IMR-90 (cell line): ENCODE measurements at regions not wholly inside any gene's neighbourhood (a gene's known extent, or its start where the extent isn't known, plus 50 kb on each side); places are given as distances from the start of the nearest gene placed in this dataset.

Experiments
- ATAC-seq: fragments of 200-7000 bp; cut with Tn5 transposase; 2 replicates; pipeline ENCODE4 v1.9.1; 2020; ENCODE audit warnings: low read depth, mild to moderate bottlenecking, moderate library complexity
- BruUV-seq: library from RNA; stranded (reverse); fragments of 400-500 nt; replicated peaks from 2 replicates; lab custom pipeline; 2021; lab: Mats Ljungman, UMichigan
- CTCF ChIA-PET: fragments of 300-600 bp; formaldehyde crosslinking; extraction: SDS; loops from one replicate; lab custom pipeline; 2021; ENCODE audit warnings: antibody characterized with exemption; lab: Yijun Ruan, JAX
- POLR2A ChIA-PET: fragments of 300-600 bp; sonication (Branson Sonifier 250); formaldehyde crosslinking; loops from one replicate; lab custom pipeline; 2022; ENCODE audit warnings: antibody characterized with exemption; ENCODE audit not compliant: unreplicated experiment; lab: Charles Lee
- DNase-seq: peaks from one replicate; pipeline ENCODE4 v3.0.0; 2013
- H2AFZ ChIP-seq: replicated peaks from 2 replicates; pipeline ENCODE3; 2013; ENCODE audit warnings: low read length, mild to moderate bottlenecking; ENCODE audit not compliant: poor library complexity
- H2AK5ac ChIP-seq: 2 replicates; pipeline ENCODE4 v1.6.1; 2013; ENCODE audit warnings: low read depth, low read length, inconsistent platforms
- H2AK9ac ChIP-seq: replicated peaks from 2 replicates; pipeline ENCODE3; 2013; ENCODE audit warnings: mild to moderate bottlenecking, low read depth, low read length, moderate library complexity; ENCODE audit not compliant: poor library complexity
- H2BK120ac ChIP-seq: 2 replicates; pipeline ENCODE4 v1.6.1; 2013; ENCODE audit warnings: low read depth, low read length, inconsistent platforms
- H2BK15ac ChIP-seq: 3 replicates; pipeline ENCODE4 v1.6.1; 2013; ENCODE audit warnings: low read depth, low read length, inconsistent platforms
- H2BK20ac ChIP-seq: 2 replicates; pipeline ENCODE4 v1.6.1; 2013; ENCODE audit warnings: low read depth, mild to moderate bottlenecking, inconsistent platforms, low read length, moderate library complexity
- H2BK5ac ChIP-seq: 2 replicates; pipeline ENCODE4 v1.6.1; 2013; ENCODE audit warnings: mild to moderate bottlenecking, low read depth, low read length, inconsistent platforms; ENCODE audit not compliant: poor library complexity, severe bottlenecking
- H3K14ac ChIP-seq: replicated peaks from 2 replicates; pipeline ENCODE4 v1.6.1; 2013; ENCODE audit warnings: low read depth, low read length, inconsistent platforms
- H3K18ac ChIP-seq: 2 replicates; pipeline ENCODE4 v1.6.1; 2013; ENCODE audit warnings: low read depth, low read length, control low read depth
- H3K23ac ChIP-seq: 2 replicates; pipeline ENCODE4 v1.6.1; 2013; ENCODE audit warnings: low read depth, low read length, inconsistent platforms
- H3K27ac ChIP-seq: 2 replicates; pipeline ENCODE4 v1.5.1; 2013; ENCODE audit warnings: mild to moderate bottlenecking, control low read depth, low read length; ENCODE audit not compliant: insufficient read depth
- H3K27me3 ChIP-seq: 2 replicates; pipeline ENCODE4 v1.6.1; 2013; ENCODE audit warnings: low read length; ENCODE audit not compliant: control insufficient read depth, insufficient read depth
- H3K36me3 ChIP-seq: 2 replicates; pipeline ENCODE4 v1.6.1; 2013; ENCODE audit warnings: low read length, mixed read lengths; ENCODE audit not compliant: control insufficient read depth, insufficient read depth
- H3K4ac ChIP-seq: 2 replicates; pipeline ENCODE4 v1.6.1; 2013; ENCODE audit warnings: low read depth, low read length, inconsistent platforms
- H3K4me1 ChIP-seq: 2 replicates; pipeline ENCODE4 v1.6.1; 2013; ENCODE audit warnings: low read length, mixed read lengths; ENCODE audit not compliant: control insufficient read depth, insufficient read depth
- H3K4me2 ChIP-seq: 2 replicates; pipeline ENCODE4 v1.6.1; 2013; ENCODE audit warnings: low read depth, mild to moderate bottlenecking, control low read depth, low read length, moderate library complexity
- H3K4me3 ChIP-seq: 2 replicates; pipeline ENCODE4 v1.5.1; 2013; ENCODE audit warnings: low read depth, mild to moderate bottlenecking, control low read depth, low read length, moderate library complexity; ENCODE audit not compliant: insufficient read depth
- H3K56ac ChIP-seq: 2 replicates; pipeline ENCODE4 v1.6.1; 2013; ENCODE audit warnings: low read length, inconsistent platforms; ENCODE audit not compliant: insufficient read depth; ENCODE audit errors: extremely low read depth
- H3K79me1 ChIP-seq, 2 experiments: 2 replicates each; pipeline ENCODE4 v1.6.1; 2013; ENCODE audit warnings: low read length in 2 of 2, inconsistent platforms in 1 of 2, low read depth in 1 of 2
- H3K9ac ChIP-seq: 2 replicates; pipeline ENCODE4 v1.6.1; 2013; ENCODE audit warnings: low read depth, low read length, control low read depth
- H3K9me1 ChIP-seq: 2 replicates; pipeline ENCODE4 v1.6.1; 2013; ENCODE audit warnings: low read length, inconsistent platforms; ENCODE audit not compliant: insufficient read depth
- H3K9me3 ChIP-seq: 2 replicates; pipeline ENCODE4 v1.6.1; 2013; ENCODE audit warnings: low read length; ENCODE audit not compliant: control insufficient read depth, insufficient read depth
- H4K20me1 ChIP-seq: 2 replicates; pipeline ENCODE4 v1.6.1; 2013; ENCODE audit warnings: low read length, inconsistent platforms; ENCODE audit not compliant: insufficient read depth
- H4K5ac ChIP-seq: 2 replicates; pipeline ENCODE4 v1.6.1; 2013; ENCODE audit warnings: mild to moderate bottlenecking, low read depth, low read length, control low read depth
- H4K8ac ChIP-seq, 2 experiments: 2 replicates each; pipeline ENCODE4 v1.6.1; 2013; ENCODE audit warnings: low read depth in 2 of 2, low read length in 2 of 2, control low read depth in 1 of 2, inconsistent platforms in 1 of 2
- H4K91ac ChIP-seq: 2 replicates; pipeline ENCODE4 v1.6.1; 2013; ENCODE audit warnings: low read depth, low read length, inconsistent platforms; ENCODE audit not compliant: insufficient read depth
- BHLHE40 ChIP-seq: fragments of 150-350 bp; IDR thresholded peaks from 2 replicates; pipeline ENCODE4 v1.6.1; 2016; ENCODE audit warnings: mild to moderate bottlenecking, low read depth, low read length
- CEBPB ChIP-seq: IDR thresholded peaks from 2 replicates; pipeline ENCODE4 v1.6.1; 2012; ENCODE audit warnings: low read depth, low read length, improper control_type of control experiment
- FOS ChIP-seq: fragments of 150-350 bp; IDR thresholded peaks from 2 replicates; pipeline ENCODE4 v1.6.1; 2016; ENCODE audit warnings: low read depth, low read length
- MAZ ChIP-seq: IDR thresholded peaks from 2 replicates; pipeline ENCODE4 v1.6.1; 2012; ENCODE audit warnings: low read depth, mild to moderate bottlenecking, low read length, improper control_type of control experiment, moderate library complexity, borderline replicate concordance
- NFE2L2 ChIP-seq: fragments of 150-350 bp; IDR thresholded peaks from 2 replicates; pipeline ENCODE4 v1.6.1; 2016; ENCODE audit warnings: low read depth, mild to moderate bottlenecking, low read length
- SMC3 ChIP-seq: fragments of 150-350 bp; IDR thresholded peaks from 2 replicates; pipeline ENCODE4 v1.6.1; 2016; ENCODE audit warnings: low read depth, mild to moderate bottlenecking, antibody characterized with exemption, low read length, moderate library complexity
- WGBS, 2 experiments: methylation state at CpG; one replicate each; pipeline versions ENCODE4 v1.1.5 to v1.1.7; 2013; ENCODE audit warnings: missing lambda C conversion rate in 2 of 2; ENCODE audit not compliant: insufficient read length in 1 of 2; ENCODE audit errors: extremely low coverage in 2 of 2; 5-methylcytosine and 5-hydroxymethylcytosine counted together
- dilution Hi-C: fragments of 300-500 bp; cut with HindIII; formaldehyde crosslinking; loops from one replicate; pipeline ENCODE4 v1.14.3; 2018; ENCODE audit warnings: low sequenced_read_pairs; ENCODE audit not compliant: unreplicated experiment
- in situ Hi-C: fragments of 300-500 bp; cut with MboI; formaldehyde crosslinking; loops from 3 replicates; pipeline ENCODE4 v1.14.3; 2019; ENCODE audit warnings: low sequenced_read_pairs, inconsistent platforms, mixed read lengths
- intact Hi-C: fragments of 100-400 bp; cut with micrococcal nuclease; formaldehyde crosslinking; loops from 2 replicates; pipeline ENCODE4 v1.10.0; 2022
- TF ChIP-seq, protein P1 (sequence below): conservative IDR thresholded peaks from 2 replicates; pipeline ENCODE4 v1.5.1; 2012; ENCODE audit warnings: mild to moderate bottlenecking, low read depth, low read length, improper control_type of control experiment

DNA sequence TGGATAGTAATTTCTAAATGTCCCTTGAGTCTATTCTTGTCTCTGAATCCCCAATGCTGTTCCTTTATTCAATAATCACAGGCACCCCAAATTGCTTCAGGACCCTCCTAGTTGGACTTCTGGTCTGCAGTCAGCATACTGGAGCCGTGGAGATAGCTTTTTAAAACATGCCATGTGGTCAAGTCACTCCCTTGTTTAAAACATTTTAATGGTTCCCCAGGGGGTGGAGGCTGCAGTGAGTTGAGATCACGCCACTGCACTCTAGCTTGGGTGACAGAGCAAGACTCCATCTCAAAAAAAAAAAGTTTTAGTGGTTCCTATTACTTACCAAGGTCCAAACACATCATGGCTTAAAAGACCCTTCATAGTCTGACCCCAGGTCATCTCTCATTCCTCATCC lies 220.3 kb downstream of the ADAMTS15 start:
- peaks cover 18% of the 10 kb centered on the region for H3K9me1 ChIP-seq
- TF ChIP-seq FOS: no peak
- TF ChIP-seq CEBPB: no peak
- no peak for TF ChIP-seq NFE2L2
- no peak for TF ChIP-seq SMC3
- no peak for TF ChIP-seq MAZ
- TF ChIP-seq BHLHE40: no peak
- TF ChIP-seq, protein P1, sequence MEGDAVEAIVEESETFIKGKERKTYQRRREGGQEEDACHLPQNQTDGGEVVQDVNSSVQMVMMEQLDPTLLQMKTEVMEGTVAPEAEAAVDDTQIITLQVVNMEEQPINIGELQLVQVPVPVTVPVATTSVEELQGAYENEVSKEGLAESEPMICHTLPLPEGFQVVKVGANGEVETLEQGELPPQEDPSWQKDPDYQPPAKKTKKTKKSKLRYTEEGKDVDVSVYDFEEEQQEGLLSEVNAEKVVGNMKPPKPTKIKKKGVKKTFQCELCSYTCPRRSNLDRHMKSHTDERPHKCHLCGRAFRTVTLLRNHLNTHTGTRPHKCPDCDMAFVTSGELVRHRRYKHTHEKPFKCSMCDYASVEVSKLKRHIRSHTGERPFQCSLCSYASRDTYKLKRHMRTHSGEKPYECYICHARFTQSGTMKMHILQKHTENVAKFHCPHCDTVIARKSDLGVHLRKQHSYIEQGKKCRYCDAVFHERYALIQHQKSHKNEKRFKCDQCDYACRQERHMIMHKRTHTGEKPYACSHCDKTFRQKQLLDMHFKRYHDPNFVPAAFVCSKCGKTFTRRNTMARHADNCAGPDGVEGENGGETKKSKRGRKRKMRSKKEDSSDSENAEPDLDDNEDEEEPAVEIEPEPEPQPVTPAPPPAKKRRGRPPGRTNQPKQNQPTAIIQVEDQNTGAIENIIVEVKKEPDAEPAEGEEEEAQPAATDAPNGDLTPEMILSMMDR: no peak
- in situ Hi-C loops: no loop called here
- no peak overlapping the region for H2BK20ac ChIP-seq
- intact Hi-C loops: no loop called here
- no peaks in the 10 kb centered on the region for H3K27me3 ChIP-seq
- H2AK9ac ChIP-seq: no peak overlapping the region
- H4K5ac ChIP-seq: no peak overlapping the region
- no peak overlapping the region for H3K18ac ChIP-seq
- no peak overlapping the region for H4K91ac ChIP-seq
- no peak overlapping the region for H3K4me3 ChIP-seq
- H2AK5ac ChIP-seq: no peak overlapping the region
- no peak overlapping the region for H3K9ac ChIP-seq
- no peaks in the 10 kb centered on the region for H3K9me3 ChIP-seq
- H3K4me2 ChIP-seq: no peak overlapping the region
- no peak overlapping the region for H4K8ac ChIP-seq
- H3K79me1 ChIP-seq: no peaks in the 10 kb centered on the region
- no peaks in the 10 kb centered on the region for H4K20me1 ChIP-seq
- dilution Hi-C loops: no loop called here
- no peak overlapping the region for H2AFZ ChIP-seq
- ChIA-PET CTCF (interaction anchor here (0.6 kb wide), 1 partner anchor 144 kb away, joined by 3 read pairs; no protein-coding TSS in a partner anchor), POLR2A (no interaction called here)
- H3K4me1 ChIP-seq: peaks cover 15% of the 10 kb centered on the region
- no peak overlapping the region for H3K27ac ChIP-seq
- ATAC-seq (no peak), DNase-seq (no peak)
- no peak overlapping the region for H3K4ac ChIP-seq
- no TSS peak for BruUV-seq
- H3K14ac ChIP-seq: no peak overlapping the region
- H2BK5ac ChIP-seq: no peak overlapping the region
- no peak overlapping the region for H2BK15ac ChIP-seq
- H3K56ac ChIP-seq: no peak overlapping the region
- no CpG with 5 or more reads among the region's 2 CpGs for WGBS, 2 experiments
- H3K36me3 ChIP-seq: no peaks in the 10 kb centered on the region
- H2BK120ac ChIP-seq: no peak overlapping the region
- no peak overlapping the region for H3K23ac ChIP-seq
